ENCODE measurements at regions not wholly inside any gene's neighbourhood (a gene's known extent, or its start where the extent isn't known, plus 50 kb on each side); places are given as distances from the start of the nearest gene placed in this dataset.

GRCh38 chr16:72299684-72300243 is 127.8 kb upstream of the PMFBP1 start:
- TF ChIP-seq CTCF (IDR thresholded peaks at IDR 0.05) (no peak), POLR2A (IDR thresholded peaks at IDR 0.05) (no peak), EP300 (IDR thresholded peaks at IDR 0.05) (no peak)
